Brain microvascular endothelial cell (primary cell): ENCODE measurements at regions not wholly inside any gene's neighbourhood (a gene's known extent, or its start where the extent isn't known, plus 50 kb on each side); places are given as distances from the start of the nearest gene placed in this dataset.

Experiments used
- DNase-seq: peaks from one replicate; pipeline ENCODE4 v3.0.0-alpha.2; 2020
- H3K27ac ChIP-seq: fragments of 250-450 bp; sonication (Bioruptor Pico); 2 replicates; pipeline ENCODE4 v1.5.1; 2020; ENCODE audit warnings: mild to moderate bottlenecking, moderate library complexity
- H3K27me3 ChIP-seq: fragments of 250-450 bp; sonication (Bioruptor Pico); replicated peaks from 2 replicates; pipeline ENCODE4 v1.5.1; 2020; ENCODE audit warnings: mild to moderate bottlenecking
- H3K36me3 ChIP-seq: fragments of 250-450 bp; sonication (Bioruptor Pico); replicated peaks from 2 replicates; pipeline ENCODE4 v1.5.1; 2020; ENCODE audit warnings: mild to moderate bottlenecking
- H3K4me3 ChIP-seq: 2 replicates; pipeline ENCODE4 v1.5.1; 2011; ENCODE audit warnings: low read depth, mild to moderate bottlenecking, control low read depth, low read length, moderate library complexity
- in situ Hi-C: cut with HindIII; loops from 2 replicates; pipeline ENCODE4 v1.10.0; 2017; ENCODE audit warnings: low sequenced_read_pairs, low pct_ligation_motif_present
- TF ChIP-seq, protein P1 (sequence below): IDR thresholded peaks from 2 replicates; pipeline ENCODE4 v1.5.1; 2011; ENCODE audit warnings: low read depth, mild to moderate bottlenecking, moderate library complexity, low read length, control low read depth, inconsistent platforms; ENCODE audit errors: missing control alignments

DNA sequence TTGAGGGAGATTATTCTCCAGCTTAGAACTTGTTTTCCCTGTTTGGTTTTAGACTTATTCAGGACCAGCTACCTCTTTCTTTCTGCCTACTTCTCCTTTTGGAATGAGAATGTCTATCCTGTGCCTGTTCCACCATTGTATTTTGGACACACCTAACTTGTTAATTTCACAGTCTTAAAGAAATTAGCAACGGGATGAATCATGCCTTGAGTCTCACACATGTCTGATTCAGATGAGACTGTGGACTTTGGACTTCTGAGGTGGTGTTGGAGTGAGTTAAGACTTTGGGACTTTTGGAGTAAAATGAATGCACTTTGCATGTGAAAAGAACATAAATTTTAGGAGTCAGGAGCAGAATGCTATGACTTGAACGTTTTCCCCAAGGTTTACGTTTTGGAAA, 581.4 kb downstream of the CDH11 start:
- no peak overlapping the region for H3K27ac ChIP-seq
- H3K27me3 ChIP-seq: no peaks in the 10 kb centered on the region
- DNase-seq: no peak
- TF ChIP-seq, protein P1, sequence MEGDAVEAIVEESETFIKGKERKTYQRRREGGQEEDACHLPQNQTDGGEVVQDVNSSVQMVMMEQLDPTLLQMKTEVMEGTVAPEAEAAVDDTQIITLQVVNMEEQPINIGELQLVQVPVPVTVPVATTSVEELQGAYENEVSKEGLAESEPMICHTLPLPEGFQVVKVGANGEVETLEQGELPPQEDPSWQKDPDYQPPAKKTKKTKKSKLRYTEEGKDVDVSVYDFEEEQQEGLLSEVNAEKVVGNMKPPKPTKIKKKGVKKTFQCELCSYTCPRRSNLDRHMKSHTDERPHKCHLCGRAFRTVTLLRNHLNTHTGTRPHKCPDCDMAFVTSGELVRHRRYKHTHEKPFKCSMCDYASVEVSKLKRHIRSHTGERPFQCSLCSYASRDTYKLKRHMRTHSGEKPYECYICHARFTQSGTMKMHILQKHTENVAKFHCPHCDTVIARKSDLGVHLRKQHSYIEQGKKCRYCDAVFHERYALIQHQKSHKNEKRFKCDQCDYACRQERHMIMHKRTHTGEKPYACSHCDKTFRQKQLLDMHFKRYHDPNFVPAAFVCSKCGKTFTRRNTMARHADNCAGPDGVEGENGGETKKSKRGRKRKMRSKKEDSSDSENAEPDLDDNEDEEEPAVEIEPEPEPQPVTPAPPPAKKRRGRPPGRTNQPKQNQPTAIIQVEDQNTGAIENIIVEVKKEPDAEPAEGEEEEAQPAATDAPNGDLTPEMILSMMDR: no peak
- in situ Hi-C loops: no loop called here
- no peak overlapping the region for H3K4me3 ChIP-seq
- no peaks in the 10 kb centered on the region for H3K36me3 ChIP-seq

DNA sequence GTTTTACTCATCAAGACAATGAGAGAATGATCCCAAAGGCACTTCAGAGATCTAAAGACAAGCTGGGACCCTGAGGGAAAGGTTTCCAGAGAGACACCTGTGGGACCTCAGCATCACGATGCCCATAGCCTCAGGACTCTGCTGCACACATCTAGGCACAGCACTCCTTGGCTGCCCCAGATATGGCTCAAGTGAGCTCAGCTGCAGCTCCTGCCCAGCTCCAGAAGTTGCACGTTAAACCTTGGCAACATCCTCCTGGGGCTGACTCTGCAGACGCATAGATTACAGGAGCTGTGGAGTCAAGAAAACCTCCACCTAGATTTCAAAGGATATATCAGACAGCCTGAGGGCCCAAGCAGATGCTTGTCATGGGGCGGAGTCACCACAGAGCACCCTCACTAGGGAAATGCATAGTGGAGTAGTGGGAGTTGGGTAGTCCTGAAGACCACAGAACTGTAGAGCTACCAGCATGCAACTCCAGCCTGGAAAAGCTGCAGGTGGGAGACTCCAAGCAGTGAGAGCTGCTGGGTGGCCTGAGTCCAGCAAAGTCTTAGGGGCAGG, 582.0 kb downstream of the CDH11 start:
- Histone ChIP-seq H3K4me3 (no peak overlapping the region), H3K27me3 (no peaks in the 10 kb centered on the region), H3K27ac (no peak overlapping the region), H3K36me3 (no peaks in the 10 kb centered on the region)
- no peak for DNase-seq
- TF ChIP-seq, protein P1: no peak
- in situ Hi-C loops: no loop called here

DNA sequence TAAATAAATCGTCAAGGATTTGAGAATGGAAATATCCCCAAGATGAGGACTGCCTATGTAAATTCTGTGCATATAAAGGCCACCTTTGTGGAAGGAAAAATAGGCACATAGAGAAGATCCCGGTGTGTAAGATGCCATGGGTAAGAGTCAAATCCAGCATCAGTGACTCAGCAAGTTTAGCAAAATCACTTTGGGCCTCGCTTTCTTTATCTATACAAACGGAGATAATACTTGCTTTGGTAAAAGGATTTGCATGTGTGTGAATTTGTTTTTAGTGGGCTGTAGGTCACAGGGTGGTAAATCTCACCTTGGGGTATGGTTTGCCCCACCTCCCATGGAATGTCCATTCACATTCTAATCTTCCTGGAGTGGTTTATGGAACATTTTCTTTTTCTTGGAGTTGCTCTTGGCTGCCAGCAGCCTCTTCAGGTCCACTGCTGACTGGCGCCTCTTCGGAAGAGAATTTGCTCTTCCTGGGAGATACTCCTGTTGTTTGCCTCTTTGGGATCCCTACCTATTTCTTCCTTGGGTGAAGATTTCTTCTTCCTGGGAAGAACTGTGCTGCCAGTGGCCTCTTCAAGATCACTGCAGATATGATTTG, 587.6 kb downstream of the CDH11 start:
- TF ChIP-seq, protein P1: no peak
- no peak for DNase-seq
- in situ Hi-C loops: no loop called here
- no peak overlapping the region for H3K4me3 ChIP-seq
- no peak overlapping the region for H3K27ac ChIP-seq
- no peaks in the 10 kb centered on the region for H3K27me3 ChIP-seq
- H3K36me3 ChIP-seq: no peaks in the 10 kb centered on the region

DNA sequence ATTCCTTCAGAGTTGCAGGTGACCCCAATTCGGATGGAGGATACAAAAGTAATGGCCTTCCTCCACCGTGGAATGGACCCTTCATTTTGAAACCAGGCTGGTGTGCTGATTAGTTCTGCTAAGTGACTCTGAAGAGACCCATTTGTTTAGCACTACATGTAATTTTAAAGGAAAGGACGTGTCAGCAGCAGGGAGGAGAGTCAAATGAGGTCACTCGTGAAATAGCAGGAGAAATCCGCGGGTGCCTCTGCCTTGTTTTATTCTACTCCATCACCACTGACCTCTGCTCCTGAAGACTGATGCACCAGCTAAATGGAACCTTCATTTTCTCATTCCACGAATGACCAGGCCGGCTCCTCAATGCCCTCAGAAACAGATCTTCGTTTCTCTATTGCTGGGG, 589.2 kb downstream of the CDH11 start:
- TF ChIP-seq, protein P1: no peak
- Histone ChIP-seq H3K36me3 (no peaks in the 10 kb centered on the region), H3K27me3 (no peaks in the 10 kb centered on the region), H3K4me3 (no peak overlapping the region), H3K27ac (no peak overlapping the region)
- in situ Hi-C loops: no loop called here
- no peak for DNase-seq

- H3K27ac ChIP-seq: no peak overlapping the region
- in situ Hi-C loops: no loop called here
- TF ChIP-seq, protein P1: no peak
- no peak for DNase-seq
- no peak overlapping the region for H3K4me3 ChIP-seq
- no peaks in the 10 kb centered on the region for H3K36me3 ChIP-seq
- no peaks in the 10 kb centered on the region for H3K27me3 ChIP-seq
These were observed 589.7 kb downstream of the CDH11 start for GRCh38 chr16:64532117-64532516.

DNA sequence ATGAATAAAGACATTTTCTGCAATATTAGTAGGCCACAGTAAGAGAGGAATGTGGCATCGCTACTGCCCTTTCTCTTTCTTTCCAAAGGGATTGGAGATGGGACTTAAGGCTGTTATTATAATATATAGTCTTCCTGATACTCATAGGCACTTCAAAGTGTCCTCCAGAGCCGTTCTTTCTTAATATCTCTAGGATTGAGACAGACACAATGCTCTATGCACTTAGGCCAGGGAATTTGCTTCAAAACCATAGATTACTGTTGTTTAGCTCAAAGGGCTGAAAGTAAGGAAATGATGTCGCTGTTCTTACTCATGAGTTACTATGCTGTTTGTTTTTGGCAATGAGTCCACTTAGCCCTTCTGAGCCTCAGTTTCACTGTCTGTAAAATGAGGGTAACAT, 590.5 kb downstream of the CDH11 start:
- TF ChIP-seq, protein P1: no peak
- no peak overlapping the region for H3K27ac ChIP-seq
- no peaks in the 10 kb centered on the region for H3K27me3 ChIP-seq
- no peak overlapping the region for H3K4me3 ChIP-seq
- DNase-seq: no peak
- no peaks in the 10 kb centered on the region for H3K36me3 ChIP-seq
- in situ Hi-C loops: no loop called here
